Caco-2 (cell line): ENCODE measurements at regions not wholly inside any gene's neighbourhood (a gene's known extent, or its start where the extent isn't known, plus 50 kb on each side); places are given as distances from the start of the nearest gene placed in this dataset.

ENCODE experiments used
- BruUV-seq: library from RNA; stranded (reverse); fragments of 400-500 nt; replicated peaks from 2 replicates; lab custom pipeline; 2021; lab: Mats Ljungman, UMichigan
- CTCF ChIA-PET: fragments of 300-600 bp; sonication (Branson Sonifier 250); formaldehyde crosslinking; loops from one replicate; lab custom pipeline; 2022; ENCODE audit warnings: antibody characterized with exemption; lab: Charles Lee
- POLR2A ChIA-PET: fragments of 300-600 bp; sonication (Branson Sonifier 250); formaldehyde crosslinking; loops from one replicate; lab custom pipeline; 2022; ENCODE audit warnings: antibody characterized with exemption; lab: Charles Lee
- DNase-seq, 2 experiments: peaks; one replicate each; pipeline versions ENCODE4 v3.0.0 to v3.0.0-alpha.2; 2020 to 2022
- H3K27me3 ChIP-seq: replicated peaks from 2 replicates; pipeline ENCODE4 v1.6.0; 2011; ENCODE audit warnings: low read length; ENCODE audit not compliant: control insufficient read depth, insufficient read depth
- H3K36me3 ChIP-seq: 2 replicates; pipeline ENCODE4 v1.5.1; 2011; ENCODE audit warnings: low read length; ENCODE audit not compliant: control insufficient read depth, insufficient read depth
- H3K4me1 ChIP-seq: fragments of 250-450 bp; sonication (Bioruptor Pico); 2 replicates; pipeline ENCODE4 v1.5.1; 2020; ENCODE audit warnings: mild to moderate bottlenecking
- H3K4me3 ChIP-seq: 2 replicates; pipeline ENCODE4 v1.5.1; 2011; ENCODE audit warnings: low read depth, mild to moderate bottlenecking, control low read depth, low read length
- H3K9me3 ChIP-seq: fragments of 250-450 bp; sonication (Bioruptor Pico); 2 replicates; pipeline ENCODE4 v1.5.1; 2020; ENCODE audit warnings: mild to moderate bottlenecking, moderate library complexity
- H3K27ac Mint-ChIP-seq: one replicate; pipeline ENCODE4 v1.8.0; 2022; ENCODE audit warnings: mixed read lengths; ENCODE audit not compliant: unreplicated experiment
- H3K27me3 Mint-ChIP-seq: one replicate; pipeline ENCODE4 v1.8.0; 2022; ENCODE audit warnings: mixed read lengths; ENCODE audit not compliant: insufficient read depth, unreplicated experiment
- H3K36me3 Mint-ChIP-seq: one replicate; pipeline ENCODE4 v1.8.0; 2022; ENCODE audit warnings: mild to moderate bottlenecking, mixed read lengths; ENCODE audit not compliant: insufficient read depth, unreplicated experiment
- H3K4me1 Mint-ChIP-seq: one replicate; pipeline ENCODE4 v1.8.0; 2022; ENCODE audit warnings: low read depth, mixed read lengths; ENCODE audit not compliant: unreplicated experiment
- H3K4me3 Mint-ChIP-seq: one replicate; pipeline ENCODE4 v1.8.0; 2022; ENCODE audit warnings: mild to moderate bottlenecking, moderate library complexity, mixed read lengths; ENCODE audit not compliant: unreplicated experiment
- H3K9me3 Mint-ChIP-seq: one replicate; pipeline ENCODE4 v1.8.0; 2022; ENCODE audit warnings: mixed read lengths; ENCODE audit not compliant: unreplicated experiment
- intact Hi-C: fragments of 100-400 bp; cut with micrococcal nuclease; formaldehyde crosslinking; loops from one replicate; pipeline ENCODE4 v1.10.0; 2022; ENCODE audit not compliant: unreplicated experiment
- TF ChIP-seq, protein P1 (sequence below), 2 experiments: fragments of 200-600 bp in 1 of 2; IDR thresholded peaks; 1 replicate in 1 of 2; 2 replicates in 1 of 2; pipeline versions ENCODE4 v1.5.1 to v1.8.0; 2011 to 2022; ENCODE audit warnings: antibody characterized with exemption in 1 of 2, control low read depth in 1 of 2, inconsistent platforms in 1 of 2, low read depth in 1 of 2, low read length in 1 of 2, mild to moderate bottlenecking in 1 of 2, moderate library complexity in 1 of 2; ENCODE audit not compliant: insufficient read depth in 1 of 2, severe bottlenecking in 1 of 2, unreplicated experiment in 1 of 2

DNA sequence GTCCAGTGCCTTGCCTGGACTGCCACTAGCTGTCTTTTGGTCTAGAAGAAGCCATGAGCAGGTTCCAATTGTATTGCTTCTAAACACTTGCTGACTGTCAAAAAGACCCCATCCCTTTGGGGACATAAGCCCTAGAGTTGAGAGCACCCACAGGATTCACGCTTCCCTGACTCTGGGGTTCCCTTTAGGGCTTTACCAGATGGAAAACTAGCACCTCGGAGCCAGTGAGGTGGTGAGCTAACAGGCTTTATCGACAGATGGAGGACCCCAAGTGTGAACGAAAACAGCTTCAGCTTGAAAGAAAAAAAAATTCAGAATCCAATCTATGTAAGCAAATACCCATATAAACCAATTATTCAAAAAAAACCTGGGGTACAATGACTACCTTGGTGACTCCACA, 90.8 kb downstream of the NAA11 start:
- no peak overlapping the region for H3K4me3 Mint-ChIP-seq
- H3K27ac Mint-ChIP-seq = no peak overlapping the region
- Histone ChIP-seq H3K4me1 (no peaks in the 10 kb centered on the region), H3K4me3 (no peak overlapping the region), H3K36me3 (no peaks in the 10 kb centered on the region), H3K9me3 (no peaks in the 10 kb centered on the region), H3K27me3 (no peaks in the 10 kb centered on the region)
- no peaks in the 10 kb centered on the region for H3K9me3 Mint-ChIP-seq
- TF ChIP-seq, protein P1, sequence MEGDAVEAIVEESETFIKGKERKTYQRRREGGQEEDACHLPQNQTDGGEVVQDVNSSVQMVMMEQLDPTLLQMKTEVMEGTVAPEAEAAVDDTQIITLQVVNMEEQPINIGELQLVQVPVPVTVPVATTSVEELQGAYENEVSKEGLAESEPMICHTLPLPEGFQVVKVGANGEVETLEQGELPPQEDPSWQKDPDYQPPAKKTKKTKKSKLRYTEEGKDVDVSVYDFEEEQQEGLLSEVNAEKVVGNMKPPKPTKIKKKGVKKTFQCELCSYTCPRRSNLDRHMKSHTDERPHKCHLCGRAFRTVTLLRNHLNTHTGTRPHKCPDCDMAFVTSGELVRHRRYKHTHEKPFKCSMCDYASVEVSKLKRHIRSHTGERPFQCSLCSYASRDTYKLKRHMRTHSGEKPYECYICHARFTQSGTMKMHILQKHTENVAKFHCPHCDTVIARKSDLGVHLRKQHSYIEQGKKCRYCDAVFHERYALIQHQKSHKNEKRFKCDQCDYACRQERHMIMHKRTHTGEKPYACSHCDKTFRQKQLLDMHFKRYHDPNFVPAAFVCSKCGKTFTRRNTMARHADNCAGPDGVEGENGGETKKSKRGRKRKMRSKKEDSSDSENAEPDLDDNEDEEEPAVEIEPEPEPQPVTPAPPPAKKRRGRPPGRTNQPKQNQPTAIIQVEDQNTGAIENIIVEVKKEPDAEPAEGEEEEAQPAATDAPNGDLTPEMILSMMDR (IDR thresholded peaks at IDR 0.05; ENCODE audit: insufficient read depth in 1 of 2, low read depth in 1 of 2, low read length in 1 of 2, severe bottlenecking in 1 of 2, unreplicated experiment in 1 of 2) = no peak
- H3K27me3 Mint-ChIP-seq = no peaks in the 10 kb centered on the region
- ChIA-PET POLR2A (no interaction called here), CTCF (no interaction called here)
- no peaks in the 10 kb centered on the region for H3K36me3 Mint-ChIP-seq
- no peaks in the 10 kb centered on the region for H3K4me1 Mint-ChIP-seq
- intact Hi-C loops = no loop called here
- DNase-seq = no peak
- BruUV-seq = no TSS peak

DNA sequence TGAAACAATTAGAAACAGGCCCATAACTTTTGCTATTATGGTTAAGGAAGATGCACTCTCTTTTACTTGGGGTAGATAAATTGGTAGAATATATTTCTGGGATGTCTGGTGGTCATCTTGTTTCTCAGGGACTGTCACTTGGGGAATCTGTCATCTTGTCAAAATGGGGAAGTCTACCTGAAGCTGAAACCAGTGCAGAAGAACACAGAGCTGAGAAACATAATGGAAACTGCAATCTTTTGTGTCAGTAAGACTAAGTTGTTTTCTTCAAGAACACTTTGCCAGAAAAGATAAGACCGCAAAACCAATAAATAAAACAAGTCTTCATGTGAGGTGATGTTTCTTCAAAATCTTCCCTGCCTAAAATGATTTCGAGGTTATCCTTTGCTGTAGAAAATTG, 92.0 kb downstream of the NAA11 start:
- POLR2A ChIA-PET = no interaction called here

DNA sequence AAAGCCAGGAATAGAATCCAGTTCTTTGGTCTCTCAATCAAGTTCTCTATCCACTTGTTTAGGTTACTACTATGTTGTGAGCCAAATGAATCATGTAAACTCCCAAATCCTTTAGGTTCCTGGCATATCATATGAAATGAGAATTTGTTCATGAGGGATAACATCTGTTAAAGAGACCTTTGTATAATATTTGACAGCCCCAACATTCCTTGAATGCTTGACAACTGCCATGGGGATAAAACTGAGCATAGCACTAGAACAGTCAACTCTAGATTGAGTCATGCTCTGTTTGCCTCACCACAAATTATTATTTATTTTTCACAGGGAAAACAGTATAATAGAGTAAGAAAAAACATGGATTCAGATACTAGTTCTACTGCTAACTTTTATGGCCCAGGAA, 93.3 kb downstream of the NAA11 start:
- H3K4me1 Mint-ChIP-seq = no peaks in the 10 kb centered on the region
- H3K9me3 ChIP-seq = no peaks in the 10 kb centered on the region
- H3K36me3 ChIP-seq = no peaks in the 10 kb centered on the region
- no TSS peak for BruUV-seq
- H3K36me3 Mint-ChIP-seq = no peaks in the 10 kb centered on the region
- H3K4me1 ChIP-seq = no peaks in the 10 kb centered on the region
- H3K9me3 Mint-ChIP-seq = no peaks in the 10 kb centered on the region
- H3K27me3 ChIP-seq = no peaks in the 10 kb centered on the region
- ChIA-PET POLR2A (no interaction called here), CTCF (no interaction called here)
- no peak overlapping the region for H3K27ac Mint-ChIP-seq
- TF ChIP-seq, protein P1 (IDR thresholded peaks at IDR 0.05; ENCODE audit: insufficient read depth in 1 of 2, low read depth in 1 of 2, low read length in 1 of 2, severe bottlenecking in 1 of 2, unreplicated experiment in 1 of 2) = no peak
- H3K4me3 Mint-ChIP-seq = no peak overlapping the region
- no peak for DNase-seq
- no peaks in the 10 kb centered on the region for H3K27me3 Mint-ChIP-seq
- intact Hi-C loops = no loop called here
- H3K4me3 ChIP-seq = no peak overlapping the region

More for the DNA sequence above, 92.0 kb downstream of the NAA11 start:
- intact Hi-C loops = no loop called here
- H3K9me3 ChIP-seq = no peaks in the 10 kb centered on the region
- Mint-ChIP-seq H3K36me3 (no peaks in the 10 kb centered on the region), H3K27me3 (no peaks in the 10 kb centered on the region), H3K27ac (no peak overlapping the region), H3K4me1 (no peaks in the 10 kb centered on the region), H3K4me3 (no peak overlapping the region), H3K9me3 (no peaks in the 10 kb centered on the region)
- TF ChIP-seq, protein P1 (IDR thresholded peaks at IDR 0.05; ENCODE audit: insufficient read depth in 1 of 2, low read depth in 1 of 2, low read length in 1 of 2, severe bottlenecking in 1 of 2, unreplicated experiment in 1 of 2) = no peak
- H3K4me1 ChIP-seq = no peaks in the 10 kb centered on the region
- H3K4me3 ChIP-seq = no peak overlapping the region
- H3K27me3 ChIP-seq = no peaks in the 10 kb centered on the region
- no peaks in the 10 kb centered on the region for H3K36me3 ChIP-seq
- CTCF ChIA-PET = no interaction called here
- BruUV-seq = no TSS peak
- no peak for DNase-seq
